ENCODE measurements at regions not wholly inside any gene's neighbourhood (a gene's known extent, or its start where the extent isn't known, plus 50 kb on each side); places are given as distances from the start of the nearest gene placed in this dataset.
"Not testable (repeated sequence)": the region's sequence is repeated elsewhere in the genome, so short reads cannot be mapped to it uniquely, and the experiment has no call there.

DNA sequence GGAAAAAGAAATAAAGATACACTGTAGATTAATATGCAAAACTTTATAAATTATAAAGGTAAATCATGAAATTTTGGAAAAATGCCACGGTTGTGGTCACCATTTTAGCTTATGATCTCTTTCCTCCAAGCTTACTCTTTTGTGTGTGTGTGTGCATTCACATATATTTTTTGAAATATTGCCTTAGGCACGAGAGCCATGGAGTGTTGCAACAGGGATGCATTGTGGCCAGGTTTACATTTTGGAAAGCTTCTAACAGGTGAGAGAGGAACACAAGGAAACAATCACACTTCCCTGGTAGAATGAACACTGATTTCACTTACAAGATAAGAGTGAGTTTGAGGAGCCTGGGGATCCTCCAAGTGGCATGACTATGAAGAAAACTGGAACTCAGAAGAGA is 214.5 kb upstream of the TENT5A start:
- peaks cover 3 to 4% of the 10 kb centered on the region in 2 donors for H3K36me3 Mint-ChIP-seq (ENCODE audit: insufficient read depth in 2 of 2)
- no peak for ATAC-seq (replicated peaks in 1 of 2)

DNA sequence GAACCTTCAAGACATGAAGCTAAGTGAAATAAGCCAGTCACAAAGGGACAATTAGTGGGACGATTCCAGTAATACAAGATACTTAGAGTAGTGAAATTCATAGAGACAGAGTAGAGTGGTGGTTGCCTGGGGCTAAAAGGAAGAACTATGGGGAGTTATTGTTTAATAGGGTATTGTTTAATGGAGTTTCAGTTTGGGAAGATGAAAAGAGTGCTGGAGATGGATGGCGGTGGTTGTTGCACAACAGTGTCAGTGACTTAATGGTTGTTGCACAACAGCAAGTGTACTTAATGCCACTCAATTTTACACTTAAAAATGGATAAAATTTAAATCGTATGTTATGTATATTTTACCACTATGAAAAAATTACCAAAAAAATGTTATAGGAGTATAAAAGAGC is 209.7 kb upstream of the TENT5A start:
- Mint-ChIP-seq H3K9me3 (peaks cover 2 to 3% of the 10 kb centered on the region in 2 donors), H3K4me1 (ENCODE audit: low read depth) (no peaks in the 10 kb centered on the region), H3K27me3 (ENCODE audit: low read depth) (no peaks in the 10 kb centered on the region), H3K4me3 (no peak overlapping the region), H3K27ac (no peak overlapping the region), H3K36me3 (ENCODE audit: insufficient read depth in 2 of 2) (no peaks in the 10 kb centered on the region)
- ATAC-seq (replicated peaks in 1 of 2) (no peak), DNase-seq (no peak)

More for the DNA sequence above, 214.5 kb upstream of the TENT5A start:
- Mint-ChIP-seq H3K27ac (no peak overlapping the region), H3K4me3 (no peak overlapping the region), H3K9me3 (peaks cover 11 to 12% of the 10 kb centered on the region in 2 donors), H3K27me3 (ENCODE audit: low read depth) (peaks cover 9% of the 10 kb centered on the region), H3K4me1 (ENCODE audit: low read depth) (no peaks in the 10 kb centered on the region)
- DNase-seq, result no peak

DNA sequence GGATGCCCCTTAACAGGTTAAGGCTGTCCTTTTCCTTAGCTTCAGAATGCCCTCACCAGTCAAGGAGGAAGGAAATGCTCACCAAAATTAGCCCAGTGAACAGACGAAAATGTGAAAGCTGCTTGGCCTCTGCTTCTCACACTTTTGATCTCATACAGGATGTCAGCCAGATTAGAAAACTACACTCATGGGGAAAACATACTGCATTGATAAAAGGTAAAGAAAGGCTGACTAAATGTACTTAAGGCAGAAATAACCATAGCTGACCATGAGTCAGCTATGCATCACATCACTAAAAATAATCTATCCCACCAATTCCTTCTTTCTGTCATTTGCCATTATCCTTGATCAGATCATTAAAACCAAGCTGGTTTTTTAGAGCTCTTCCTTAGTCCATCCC is 198.4 kb upstream of the TENT5A start:
- H3K27ac Mint-ChIP-seq, result no peak overlapping the region
- H3K27me3 Mint-ChIP-seq (ENCODE audit: low read depth), result no peaks in the 10 kb centered on the region
- H3K9me3 Mint-ChIP-seq, result peaks cover under 1 to 3% of the 10 kb centered on the region in 2 donors
- no peak for DNase-seq
- no peak for ATAC-seq (replicated peaks in 1 of 2)
- H3K4me1 Mint-ChIP-seq (ENCODE audit: low read depth), result no peaks in the 10 kb centered on the region
- H3K4me3 Mint-ChIP-seq, result no peak overlapping the region
- H3K36me3 Mint-ChIP-seq (ENCODE audit: insufficient read depth in 2 of 2), result no peaks in the 10 kb centered on the region

DNA sequence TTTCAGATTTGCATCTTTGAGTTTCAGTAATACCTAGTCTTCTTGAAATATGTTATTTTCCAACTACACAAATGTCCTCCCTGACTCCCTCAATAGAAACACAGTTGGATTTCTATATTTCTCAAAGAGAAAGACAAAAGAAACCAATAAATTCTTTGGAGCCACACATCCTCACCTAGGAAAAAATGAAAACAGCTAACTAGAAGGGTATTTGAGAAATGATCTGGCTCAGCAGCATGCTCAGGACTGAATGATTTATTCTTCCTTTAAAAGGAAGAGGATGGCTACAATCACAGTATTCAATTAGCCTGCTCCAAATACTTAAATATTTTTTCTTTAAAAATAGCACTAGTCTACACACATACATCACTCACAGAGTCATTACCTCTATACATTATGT is 196.4 kb upstream of the TENT5A start:
- H3K27ac Mint-ChIP-seq, result no peak overlapping the region
- no peaks in the 10 kb centered on the region for H3K36me3 Mint-ChIP-seq (ENCODE audit: insufficient read depth in 2 of 2)
- H3K9me3 Mint-ChIP-seq, result peaks cover 0 to under 1% of the 10 kb centered on the region in 2 donors
- DNase-seq (no peak), ATAC-seq (replicated peaks in 1 of 2) (no peak)
- no peaks in the 10 kb centered on the region for H3K4me1 Mint-ChIP-seq (ENCODE audit: low read depth)
- H3K27me3 Mint-ChIP-seq (ENCODE audit: low read depth), result no peaks in the 10 kb centered on the region
- no peak overlapping the region for H3K4me3 Mint-ChIP-seq

DNA sequence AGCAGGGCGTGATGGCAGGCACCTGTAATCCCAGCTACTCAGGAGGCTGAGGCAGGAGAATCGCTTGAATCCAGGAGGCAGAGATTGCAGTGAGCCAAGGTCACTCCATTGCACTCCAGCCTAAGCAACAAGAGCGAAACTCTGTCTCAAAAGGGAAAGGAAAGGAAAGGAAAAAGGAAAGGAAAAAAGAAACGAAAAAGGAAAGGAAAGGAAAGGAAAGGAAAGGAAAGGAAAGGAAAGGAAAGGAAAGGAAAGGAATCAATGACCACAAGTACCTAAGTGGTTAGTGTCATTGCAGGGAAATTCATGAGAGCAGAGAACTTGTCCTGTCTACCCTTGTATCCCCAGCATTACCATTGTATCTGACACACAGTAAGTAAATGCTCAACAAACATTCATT is 195.7 kb upstream of the TENT5A start:
- ATAC-seq (replicated peaks in 1 of 2); H3K9me3 Mint-ChIP-seq; H3K27ac Mint-ChIP-seq; DNase-seq; H3K4me1 Mint-ChIP-seq (ENCODE audit: low read depth); H3K4me3 Mint-ChIP-seq; H3K27me3 Mint-ChIP-seq (ENCODE audit: low read depth); H3K36me3 Mint-ChIP-seq (ENCODE audit: insufficient read depth in 2 of 2): not testable (repeated sequence)

DNA sequence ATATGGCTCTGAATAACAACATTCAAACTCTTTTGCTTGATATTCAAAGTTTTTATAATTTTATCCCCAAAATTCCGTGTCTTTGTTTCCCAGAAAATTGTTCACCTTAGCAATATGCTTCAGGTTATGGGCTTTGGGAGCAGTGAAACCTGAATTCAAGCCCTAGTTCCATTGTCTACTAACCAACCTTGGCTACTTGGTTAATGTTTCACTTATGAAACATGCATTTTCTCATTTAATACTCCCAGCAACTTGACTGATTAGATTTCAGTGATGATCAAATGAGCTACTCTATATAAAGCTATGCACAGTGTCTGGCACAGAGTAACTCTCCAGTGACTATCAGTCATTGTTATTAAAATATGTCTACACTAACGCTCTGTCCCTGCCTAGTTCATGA is 192.2 kb upstream of the TENT5A start:
- Mint-ChIP-seq H3K27ac (no peak overlapping the region), H3K4me3 (no peak overlapping the region), H3K9me3 (no peaks in the 10 kb centered on the region), H3K4me1 (ENCODE audit: low read depth) (no peaks in the 10 kb centered on the region), H3K36me3 (ENCODE audit: insufficient read depth in 2 of 2) (no peaks in the 10 kb centered on the region), H3K27me3 (ENCODE audit: low read depth) (no peaks in the 10 kb centered on the region)
- ATAC-seq (replicated peaks in 1 of 2), result no peak
- no peak for DNase-seq

DNA sequence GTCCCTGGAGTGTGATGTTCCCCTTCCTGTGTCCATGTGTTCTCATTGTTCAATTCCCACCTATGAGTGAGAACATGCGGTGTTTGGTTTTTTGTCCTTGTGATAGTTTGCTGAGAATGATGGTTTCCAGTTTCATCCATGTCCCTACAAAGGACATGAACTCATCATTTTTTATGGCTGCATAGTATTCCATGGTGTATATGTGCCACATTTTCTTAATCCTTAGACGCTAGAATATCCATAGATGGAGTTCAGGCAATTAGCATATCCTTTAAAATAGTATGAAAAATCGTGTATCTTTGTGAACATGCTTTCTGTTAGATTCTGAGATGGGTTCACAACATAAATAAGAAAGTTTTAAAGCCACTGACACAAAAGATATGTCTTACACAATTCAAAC is 190.4 kb upstream of the TENT5A start:
- H3K4me1 Mint-ChIP-seq (ENCODE audit: low read depth); H3K36me3 Mint-ChIP-seq (ENCODE audit: insufficient read depth in 2 of 2); H3K9me3 Mint-ChIP-seq; H3K27me3 Mint-ChIP-seq (ENCODE audit: low read depth); H3K27ac Mint-ChIP-seq; DNase-seq; ATAC-seq (replicated peaks in 1 of 2); H3K4me3 Mint-ChIP-seq: not testable (repeated sequence)

DNA sequence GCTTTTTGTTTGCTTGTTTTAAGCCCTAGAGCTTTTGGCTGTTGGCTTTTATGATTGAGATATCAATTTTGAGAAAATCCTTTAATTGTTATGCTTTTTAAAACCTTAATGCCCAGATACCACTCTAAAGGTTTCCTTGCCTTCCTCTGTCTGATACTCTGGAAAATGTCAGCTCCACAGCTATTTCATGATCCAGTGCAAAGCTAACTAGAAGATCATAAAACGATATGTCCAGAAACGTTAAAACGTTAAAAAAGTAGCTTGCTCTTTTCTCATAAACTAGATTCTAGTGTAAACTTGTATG is 189.5 kb upstream of the TENT5A start:
- Mint-ChIP-seq H3K27me3 (ENCODE audit: low read depth) (no peaks in the 10 kb centered on the region), H3K4me1 (ENCODE audit: low read depth) (no peaks in the 10 kb centered on the region), H3K4me3 (no peak overlapping the region), H3K36me3 (ENCODE audit: insufficient read depth in 2 of 2) (no peaks in the 10 kb centered on the region), H3K27ac (no peak overlapping the region), H3K9me3 (no peaks in the 10 kb centered on the region)
- DNase-seq (no peak), ATAC-seq (replicated peaks in 1 of 2) (no peak)

DNA sequence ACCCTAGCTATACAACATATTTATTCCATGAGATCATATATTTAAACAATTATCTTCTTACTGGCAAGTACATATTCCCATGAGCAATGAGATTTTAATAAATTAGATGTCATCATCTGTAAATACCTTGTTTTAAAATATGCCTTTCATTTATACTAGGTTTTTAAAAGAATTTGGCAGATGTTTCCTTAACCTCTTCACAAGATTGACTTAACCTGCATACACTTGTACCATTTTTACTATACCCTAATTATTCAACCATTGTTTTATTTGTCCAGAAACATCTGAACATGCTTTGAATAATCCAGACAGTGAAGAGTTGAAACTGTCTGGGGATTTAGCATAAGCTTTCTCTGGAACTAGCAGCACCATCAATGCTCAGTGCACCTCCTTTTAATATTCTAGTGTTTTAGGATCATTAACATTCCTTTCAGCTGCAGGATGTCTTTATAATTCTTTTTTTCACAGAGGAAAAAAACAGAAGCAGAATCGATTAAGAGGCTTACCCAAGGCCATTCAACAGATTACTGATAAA is 188.0 kb upstream of the TENT5A start:
- no peaks in the 10 kb centered on the region for H3K4me1 Mint-ChIP-seq (ENCODE audit: low read depth)
- DNase-seq (no peak), ATAC-seq (replicated peaks in 1 of 2) (no peak)
- no peaks in the 10 kb centered on the region for H3K36me3 Mint-ChIP-seq (ENCODE audit: insufficient read depth in 2 of 2)
- no peaks in the 10 kb centered on the region for H3K9me3 Mint-ChIP-seq
- H3K4me3 Mint-ChIP-seq, result no peak overlapping the region
- no peaks in the 10 kb centered on the region for H3K27me3 Mint-ChIP-seq (ENCODE audit: low read depth)
- no peak overlapping the region for H3K27ac Mint-ChIP-seq

DNA sequence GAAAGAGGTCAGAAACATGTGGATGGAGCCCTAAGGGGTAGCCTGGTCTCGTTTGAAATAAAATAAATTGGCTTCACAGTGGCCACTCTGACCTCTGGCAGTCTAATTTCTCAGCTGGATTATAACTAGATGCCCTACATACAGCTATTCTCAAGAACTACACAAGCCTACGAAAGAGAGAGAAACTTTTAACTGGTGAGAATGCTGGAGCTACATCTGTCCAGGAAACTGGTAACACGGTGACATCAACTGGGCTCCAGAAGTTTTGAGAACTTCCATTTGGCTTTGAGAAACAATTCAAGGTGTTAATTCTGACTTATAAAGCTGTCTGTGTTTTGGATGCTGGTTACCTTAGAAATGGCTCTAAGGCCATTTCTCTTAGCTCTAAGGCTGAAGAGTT is 187.3 kb upstream of the TENT5A start:
- H3K4me1 Mint-ChIP-seq (ENCODE audit: low read depth), result no peaks in the 10 kb centered on the region
- H3K27ac Mint-ChIP-seq, result no peak overlapping the region
- no peak overlapping the region for H3K4me3 Mint-ChIP-seq
- no peaks in the 10 kb centered on the region for H3K27me3 Mint-ChIP-seq (ENCODE audit: low read depth)
- ATAC-seq (replicated peaks in 1 of 2) (no peak), DNase-seq (no peak)
- H3K36me3 Mint-ChIP-seq (ENCODE audit: insufficient read depth in 2 of 2), result no peaks in the 10 kb centered on the region
- H3K9me3 Mint-ChIP-seq, result no peaks in the 10 kb centered on the region

DNA sequence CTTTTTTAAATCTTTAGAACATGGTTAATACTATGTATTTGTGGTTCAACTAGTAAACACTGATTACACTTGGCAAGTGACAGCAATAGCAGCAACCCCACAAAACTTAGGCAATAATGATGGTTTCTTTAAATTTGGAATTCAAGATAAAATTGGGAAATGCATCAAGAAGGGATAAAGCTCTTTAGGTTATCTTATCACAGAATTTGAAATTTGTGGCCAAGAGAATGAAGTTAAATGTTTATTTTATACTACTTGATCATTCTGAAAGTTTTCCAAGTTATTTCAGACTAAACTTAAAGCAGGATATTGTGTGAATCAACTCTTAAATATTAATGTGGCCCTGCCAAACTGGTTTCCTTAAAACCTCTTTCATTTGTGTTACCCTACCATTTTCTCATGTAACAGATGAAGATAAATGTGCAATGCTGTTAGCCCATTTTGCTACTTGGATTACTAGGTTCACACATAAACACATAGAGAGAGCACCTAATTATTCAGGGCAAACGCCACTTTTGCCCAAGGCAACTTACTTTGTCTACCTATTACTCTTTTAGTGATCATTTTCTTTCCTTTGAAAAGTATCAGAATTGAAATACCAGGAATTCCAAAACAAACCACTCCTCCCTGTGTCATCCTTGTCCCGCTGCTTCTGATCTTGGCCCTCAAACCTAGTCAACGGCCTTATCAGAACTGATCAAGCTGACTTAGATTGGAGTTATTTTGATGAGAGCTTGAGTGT is 186.7 kb upstream of the TENT5A start:
- Mint-ChIP-seq H3K27ac (no peak overlapping the region), H3K4me3 (no peak overlapping the region), H3K27me3 (ENCODE audit: low read depth) (no peaks in the 10 kb centered on the region), H3K4me1 (ENCODE audit: low read depth) (no peaks in the 10 kb centered on the region), H3K9me3 (no peaks in the 10 kb centered on the region), H3K36me3 (ENCODE audit: insufficient read depth in 2 of 2) (no peaks in the 10 kb centered on the region)
- ATAC-seq (replicated peaks in 1 of 2) (no peak), DNase-seq (no peak)

DNA sequence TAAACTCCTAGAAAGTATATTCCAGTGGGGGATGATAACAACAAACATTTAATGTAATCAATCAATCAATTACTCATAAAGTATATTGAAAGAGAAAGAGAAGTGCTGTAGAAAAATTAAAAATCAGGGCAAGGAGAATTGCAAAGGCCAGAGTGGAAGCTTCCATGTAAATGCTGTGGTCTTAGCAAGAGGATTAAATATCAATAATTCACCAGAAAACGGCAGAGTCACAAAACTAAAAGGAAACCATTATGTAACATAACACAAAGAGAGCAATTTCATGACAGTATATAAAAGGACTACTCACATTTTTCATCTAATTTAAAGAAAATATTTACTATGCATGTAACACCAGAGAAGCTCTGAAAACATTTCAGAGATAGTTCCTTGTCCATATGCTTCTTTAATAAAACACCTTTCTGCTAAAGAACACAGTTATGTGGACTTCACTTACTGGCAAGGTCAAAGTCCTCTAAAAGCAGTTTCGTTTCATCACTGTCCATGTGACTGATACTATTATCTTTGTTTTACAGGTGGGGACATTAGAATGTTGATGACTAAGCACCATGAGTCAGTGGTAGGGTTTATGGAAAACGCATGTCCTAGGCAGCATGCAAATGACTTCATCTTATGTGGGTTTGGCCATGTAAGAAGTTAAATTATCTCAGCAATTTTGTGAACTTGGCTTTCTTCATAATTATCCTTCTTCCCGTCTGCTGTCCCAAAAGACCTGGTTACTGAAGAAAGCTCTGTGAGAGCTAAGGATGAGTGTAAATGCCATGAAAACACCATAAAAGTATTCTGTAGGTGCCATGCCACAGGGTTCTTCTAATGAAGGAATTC is 185.8 kb upstream of the TENT5A start:
- Mint-ChIP-seq H3K4me3 (no peak overlapping the region), H3K27ac (no peak overlapping the region), H3K36me3 (ENCODE audit: insufficient read depth in 2 of 2) (no peaks in the 10 kb centered on the region), H3K4me1 (ENCODE audit: low read depth) (no peaks in the 10 kb centered on the region), H3K27me3 (ENCODE audit: low read depth) (no peaks in the 10 kb centered on the region), H3K9me3 (no peaks in the 10 kb centered on the region)
- DNase-seq (no peak), ATAC-seq (replicated peaks in 1 of 2) (no peak)

DNA sequence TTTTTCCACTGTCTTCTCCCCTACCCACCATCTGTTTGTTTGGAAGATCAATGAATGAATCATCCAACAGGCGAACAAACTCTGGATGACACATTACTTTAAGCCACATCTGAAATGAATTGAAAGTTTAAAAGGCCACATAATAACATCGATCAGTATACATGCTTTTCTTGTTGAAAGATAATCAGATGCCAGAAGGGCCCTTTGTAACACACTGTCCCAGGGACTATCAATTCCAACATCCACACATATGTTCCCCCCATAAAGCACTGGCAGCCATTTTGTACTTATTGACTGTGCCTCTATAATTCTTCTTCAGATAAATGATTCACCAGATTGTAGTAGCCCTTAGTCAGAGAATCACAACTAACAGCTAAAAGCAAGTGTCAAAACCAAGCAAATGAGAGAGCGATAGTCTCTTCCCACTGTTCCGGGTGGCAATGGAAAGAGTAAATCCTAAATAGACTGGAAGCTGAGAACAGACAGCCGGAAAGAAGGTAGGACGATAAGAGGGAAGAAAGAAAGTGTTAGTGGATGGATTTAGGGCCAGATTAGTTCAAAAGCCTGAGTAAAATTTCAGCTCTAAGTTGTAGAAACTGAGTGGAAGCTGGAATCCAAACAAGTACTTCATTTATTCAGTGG is 184.9 kb upstream of the TENT5A start:
- no peaks in the 10 kb centered on the region for H3K36me3 Mint-ChIP-seq (ENCODE audit: insufficient read depth in 2 of 2)
- no peak overlapping the region for H3K4me3 Mint-ChIP-seq
- no peaks in the 10 kb centered on the region for H3K27me3 Mint-ChIP-seq (ENCODE audit: low read depth)
- H3K9me3 Mint-ChIP-seq, result peaks cover 3% of the 10 kb centered on the region in 2 donors
- no peak overlapping the region for H3K27ac Mint-ChIP-seq
- no peak for ATAC-seq (replicated peaks in 1 of 2)
- no peaks in the 10 kb centered on the region for H3K4me1 Mint-ChIP-seq (ENCODE audit: low read depth)
- DNase-seq, result no peak
